Neural cell (in vitro differentiated cells): ENCODE measurements at regions not wholly inside any gene's neighbourhood (a gene's known extent, or its start where the extent isn't known, plus 50 kb on each side); places are given as distances from the start of the nearest gene placed in this dataset.
"Not testable (repeated sequence)": the region's sequence is repeated elsewhere in the genome, so short reads cannot be mapped to it uniquely, and the experiment has no call there.

Experiments
- H2AFZ ChIP-seq: fragments of 200-600, 300-800 bp; sonication (generic), shearing (Covaris generic); 2 replicates; pipeline ENCODE4 v1.6.0; 2014; ENCODE audit warnings: low read depth, mild to moderate bottlenecking, antibody characterized with exemption, low read length, moderate library complexity
- H3F3A ChIP-seq: fragments of 200-600 bp; shearing (Covaris generic); 2 replicates; pipeline ENCODE4 v1.6.1; 2016; ENCODE audit warnings: mild to moderate bottlenecking, moderate library complexity, mixed read lengths, antibody characterized with exemption, low read length; ENCODE audit not compliant: insufficient read depth, poor library complexity, severe bottlenecking
- H3K27ac ChIP-seq: fragments of 200-600, 300-800 bp; sonication (generic), shearing (Covaris generic); 2 replicates; pipeline ENCODE4 v1.5.1; 2014; ENCODE audit warnings: mild to moderate bottlenecking, low read length, moderate library complexity
- H3K27me3 ChIP-seq: fragments of 300-800, 200-600 bp; sonication (generic), shearing (Covaris generic); 2 replicates; pipeline ENCODE4 v1.6.0; 2014; ENCODE audit warnings: mild to moderate bottlenecking, low read depth, low read length, moderate library complexity; ENCODE audit not compliant: insufficient read depth
- H3K36me3 ChIP-seq: fragments of 300-800, 200-600 bp; sonication (generic), shearing (Covaris generic); 2 replicates; pipeline ENCODE4 v1.5.1; 2014; ENCODE audit warnings: mild to moderate bottlenecking, antibody characterized with exemption, low read length, moderate library complexity; ENCODE audit not compliant: insufficient read depth
- H3K4me2 ChIP-seq: fragments of 300-800, 200-600 bp; sonication (generic), shearing (Covaris generic); 2 replicates; pipeline ENCODE4 v1.6.0; 2014; ENCODE audit warnings: mild to moderate bottlenecking, low read length
- H3K4me3 ChIP-seq: fragments of 300-800, 200-600 bp; sonication (generic), shearing (Covaris generic); 2 replicates; pipeline ENCODE4 v1.5.1; 2014; ENCODE audit warnings: mild to moderate bottlenecking, low read length, moderate library complexity
- H3K79me2 ChIP-seq: fragments of 200-600 bp; shearing (Covaris generic); replicated peaks from 2 replicates; pipeline ENCODE4 v1.6.0; 2014; ENCODE audit warnings: mild to moderate bottlenecking, low read length, moderate library complexity; ENCODE audit not compliant: insufficient read depth
- H3K9ac ChIP-seq: fragments of 300-800, 200-600 bp; sonication (generic), shearing (Covaris generic); 2 replicates; pipeline ENCODE4 v1.6.1; 2016; ENCODE audit warnings: mild to moderate bottlenecking, low read length, mixed read lengths
- H3K9me2 ChIP-seq: fragments of 200-600 bp; shearing (Covaris generic); 2 replicates; pipeline ENCODE4 v1.6.1; 2016; ENCODE audit warnings: mild to moderate bottlenecking, low read length, mixed read lengths; ENCODE audit not compliant: insufficient read depth
- H3K9me3 ChIP-seq: fragments of 200-600, 300-800 bp; sonication (generic), shearing (Covaris generic); 2 replicates; pipeline ENCODE4 v1.6.1; 2016; ENCODE audit warnings: mild to moderate bottlenecking, mixed run types, low read length, moderate library complexity, mixed read lengths
- H4K20me1 ChIP-seq: fragments of 200-600 bp; shearing (Covaris generic); 2 replicates; pipeline ENCODE4 v1.6.1; 2016; ENCODE audit warnings: mild to moderate bottlenecking, mixed run types; ENCODE audit not compliant: insufficient read depth
- CTCF ChIP-seq: fragments of 450-650 bp; IDR thresholded peaks from 2 replicates; pipeline ENCODE4 v1.5.1; 2014; ENCODE audit warnings: antibody characterized with exemption, mild to moderate bottlenecking, moderate library complexity; ENCODE audit not compliant: poor library complexity, severe bottlenecking
- EP300 ChIP-seq: fragments of 450-650 bp; conservative IDR thresholded peaks from 2 replicates; pipeline ENCODE4 v1.6.1; 2014; ENCODE audit warnings: antibody characterized with exemption, mild to moderate bottlenecking, moderate library complexity; ENCODE audit not compliant: poor library complexity, severe bottlenecking
- EZH2 ChIP-seq: fragments of 200-600, 300-800 bp; shearing (Covaris generic), sonication (generic); IDR thresholded peaks from 2 replicates; pipeline ENCODE4 v1.6.1; 2014; ENCODE audit warnings: antibody characterized with exemption, low read length, borderline replicate concordance, mild to moderate bottlenecking; ENCODE audit not compliant: insufficient read depth, poor library complexity, severe bottlenecking
- MXI1 ChIP-seq: fragments of 450-650 bp; conservative IDR thresholded peaks from 2 replicates; pipeline ENCODE4 v1.6.1; 2014; ENCODE audit warnings: antibody characterized with exemption, mild to moderate bottlenecking; ENCODE audit not compliant: poor library complexity, severe bottlenecking
- POLR2AphosphoS5 ChIP-seq: IDR thresholded peaks from 2 replicates; pipeline ENCODE4 v1.6.1; 2012
- RAD21 ChIP-seq: fragments of 450-650 bp; conservative IDR thresholded peaks from 2 replicates; pipeline ENCODE4 v1.6.1; 2014; ENCODE audit warnings: antibody characterized with exemption, mild to moderate bottlenecking, moderate library complexity
- REST ChIP-seq: IDR thresholded peaks from 2 replicates; pipeline ENCODE4 v1.6.1; 2012; ENCODE audit warnings: borderline replicate concordance
- SMC3 ChIP-seq: fragments of 450-650 bp; conservative IDR thresholded peaks from 2 replicates; pipeline ENCODE4 v1.6.1; 2014; ENCODE audit warnings: antibody characterized with exemption, mild to moderate bottlenecking, moderate library complexity; ENCODE audit not compliant: poor library complexity
- TAF1 ChIP-seq: IDR thresholded peaks from 2 replicates; pipeline ENCODE4 v1.6.1; 2012; ENCODE audit warnings: low read depth

GRCh38 chr6:865846-866245, 172.9 kb upstream of the EXOC2 start:
- H3K79me2 ChIP-seq = no peaks in the 10 kb centered on the region
- TF ChIP-seq EP300 (no peak), POLR2AphosphoS5 (no peak), SMC3 (no peak), TAF1 (no peak), CTCF (no peak), EZH2 (no peak), MXI1 (no peak), REST (no peak), RAD21 (no peak)
- no peak overlapping the region for H3K4me3 ChIP-seq

DNA sequence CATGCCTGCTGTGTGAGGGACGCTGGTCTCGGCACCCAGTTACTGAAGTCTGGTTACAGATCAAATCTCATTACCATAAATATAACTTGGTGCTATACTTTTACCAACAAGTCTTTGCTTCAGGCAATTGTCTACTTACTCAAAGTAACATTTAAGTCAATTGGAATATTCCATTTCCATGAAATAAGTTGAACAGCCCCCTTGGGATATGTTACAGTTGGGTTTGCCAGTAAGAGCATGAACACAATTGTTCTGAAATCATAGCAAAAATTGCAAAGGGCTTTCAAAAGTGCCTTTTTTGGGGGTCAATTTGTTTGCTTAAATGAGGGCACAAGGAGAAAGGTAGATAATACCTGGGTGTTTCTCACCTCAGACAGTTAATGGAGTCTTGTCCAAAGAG, 170.9 kb upstream of the EXOC2 start:
- TF ChIP-seq SMC3 (no peak), TAF1 (no peak), CTCF (no peak), EP300 (no peak), EZH2 (no peak), RAD21 (no peak), POLR2AphosphoS5 (no peak), MXI1 (no peak), REST (no peak)
- H3F3A ChIP-seq = no peaks in the 10 kb centered on the region
- no peak overlapping the region for H3K27ac ChIP-seq
- no peaks in the 10 kb centered on the region for H3K9me3 ChIP-seq
- no peaks in the 10 kb centered on the region for H3K9me2 ChIP-seq
- no peak overlapping the region for H2AFZ ChIP-seq
- no peaks in the 10 kb centered on the region for H3K36me3 ChIP-seq
- no peaks in the 10 kb centered on the region for H4K20me1 ChIP-seq
- H3K9ac ChIP-seq = no peak overlapping the region
- H3K4me3 ChIP-seq = no peak overlapping the region
- H3K4me2 ChIP-seq = no peak overlapping the region
- H3K79me2 ChIP-seq = no peaks in the 10 kb centered on the region
- no peaks in the 10 kb centered on the region for H3K27me3 ChIP-seq

More at GRCh38 chr6:865846-866245, 172.9 kb upstream of the EXOC2 start:
- Histone ChIP-seq H2AFZ (no peak overlapping the region), H3K9ac (no peak overlapping the region), H3F3A (no peaks in the 10 kb centered on the region), H3K4me2 (no peak overlapping the region), H3K9me3 (no peaks in the 10 kb centered on the region), H3K27me3 (no peaks in the 10 kb centered on the region), H4K20me1 (no peaks in the 10 kb centered on the region), H3K27ac (no peak overlapping the region), H3K9me2 (no peaks in the 10 kb centered on the region), H3K36me3 (no peaks in the 10 kb centered on the region)

GRCh38 chr6:863127-863526, 170.2 kb upstream of the EXOC2 start:
- H3F3A ChIP-seq, H3K36me3 ChIP-seq, H3K79me2 ChIP-seq, H3K27ac ChIP-seq, H3K9me3 ChIP-seq, H2AFZ ChIP-seq, H3K4me2 ChIP-seq, H3K4me3 ChIP-seq, H3K9me2 ChIP-seq, H3K9ac ChIP-seq, H4K20me1 ChIP-seq, H3K27me3 ChIP-seq: not testable (repeated sequence)
